ENCODE measurements at regions not wholly inside any gene's neighbourhood (a gene's known extent, or its start where the extent isn't known, plus 50 kb on each side); places are given as distances from the start of the nearest gene placed in this dataset.
A peak's percentile ranks its signal among the peaks of the same experiment; 100 is the strongest.

DNA sequence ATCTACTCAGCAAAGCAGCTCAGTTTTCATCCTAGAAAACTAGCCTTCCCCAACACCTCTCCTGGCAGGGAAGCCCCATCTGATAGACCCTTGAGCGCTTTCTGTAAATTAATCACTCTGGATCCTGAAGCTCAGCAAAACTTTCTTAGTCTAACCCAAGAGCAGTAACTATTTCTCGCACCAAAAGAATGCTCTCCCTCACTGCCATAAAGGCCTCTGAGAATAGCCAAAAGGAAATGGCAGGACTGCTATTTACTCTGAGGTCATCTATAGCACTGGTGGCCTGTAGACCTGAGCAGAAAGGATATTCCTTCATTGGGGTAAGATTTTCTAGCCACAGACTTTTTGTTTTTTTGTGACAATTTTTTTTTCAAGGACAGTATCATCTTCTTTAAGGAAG, 345.8 kb upstream of the ADAMTS9 start:
- Histone ChIP-seq H3K4me3 (ENCODE audit: low read depth, low read length) (no peak overlapping the region), H3K27me3 (ENCODE audit: control insufficient read depth, insufficient read depth, low read length) (no peaks in the 10 kb centered on the region), H3K36me3 (ENCODE audit: control insufficient read depth, insufficient read depth, low read length) (no peaks in the 10 kb centered on the region)
- no peak for DNase-seq (ENCODE audit: low read depth)
- ChIA-PET POLR2A (no interaction called here), CTCF (interaction anchor here (1.0 kb wide), 1 partner anchor 11 kb away, joined by 3 read pairs; no protein-coding TSS in a partner anchor)
- TF ChIP-seq, protein P1, sequence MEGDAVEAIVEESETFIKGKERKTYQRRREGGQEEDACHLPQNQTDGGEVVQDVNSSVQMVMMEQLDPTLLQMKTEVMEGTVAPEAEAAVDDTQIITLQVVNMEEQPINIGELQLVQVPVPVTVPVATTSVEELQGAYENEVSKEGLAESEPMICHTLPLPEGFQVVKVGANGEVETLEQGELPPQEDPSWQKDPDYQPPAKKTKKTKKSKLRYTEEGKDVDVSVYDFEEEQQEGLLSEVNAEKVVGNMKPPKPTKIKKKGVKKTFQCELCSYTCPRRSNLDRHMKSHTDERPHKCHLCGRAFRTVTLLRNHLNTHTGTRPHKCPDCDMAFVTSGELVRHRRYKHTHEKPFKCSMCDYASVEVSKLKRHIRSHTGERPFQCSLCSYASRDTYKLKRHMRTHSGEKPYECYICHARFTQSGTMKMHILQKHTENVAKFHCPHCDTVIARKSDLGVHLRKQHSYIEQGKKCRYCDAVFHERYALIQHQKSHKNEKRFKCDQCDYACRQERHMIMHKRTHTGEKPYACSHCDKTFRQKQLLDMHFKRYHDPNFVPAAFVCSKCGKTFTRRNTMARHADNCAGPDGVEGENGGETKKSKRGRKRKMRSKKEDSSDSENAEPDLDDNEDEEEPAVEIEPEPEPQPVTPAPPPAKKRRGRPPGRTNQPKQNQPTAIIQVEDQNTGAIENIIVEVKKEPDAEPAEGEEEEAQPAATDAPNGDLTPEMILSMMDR (IDR thresholded peaks at IDR 0.05; ENCODE audit: insufficient read depth, low read depth, low read length) = no peak

DNA sequence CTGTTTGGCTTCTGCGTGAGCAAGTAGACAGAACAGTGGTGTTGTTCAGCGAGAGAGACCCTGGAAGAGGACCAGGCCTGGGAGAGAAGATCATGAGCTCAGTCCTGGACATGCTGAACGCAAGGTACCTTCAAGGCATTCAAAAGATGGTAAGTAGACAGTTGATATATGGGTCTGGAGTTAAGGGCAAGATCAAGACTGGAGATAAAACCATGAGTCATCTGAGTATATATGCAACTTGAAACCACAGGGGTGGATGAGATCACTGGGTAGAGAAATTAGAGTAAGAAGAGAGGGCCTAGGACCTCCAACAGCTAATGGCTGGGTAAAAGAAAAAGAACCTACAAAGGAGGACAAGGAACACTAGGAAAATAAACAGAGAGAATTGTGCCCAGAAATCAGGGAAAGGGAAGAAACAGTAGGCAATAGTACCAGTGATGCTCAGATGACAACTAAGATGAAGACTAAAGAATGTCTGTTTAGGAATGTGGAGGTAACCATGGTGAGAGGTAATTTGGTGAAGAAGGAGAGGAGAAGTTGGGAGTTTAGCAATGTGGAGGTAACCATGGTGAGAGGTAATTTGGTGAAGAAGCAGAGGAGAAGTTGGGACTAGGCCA, 343.2 kb upstream of the ADAMTS9 start:
- Histone ChIP-seq H3K27me3 (ENCODE audit: control insufficient read depth, insufficient read depth, low read length) (no peaks in the 10 kb centered on the region), H3K36me3 (ENCODE audit: control insufficient read depth, insufficient read depth, low read length) (no peaks in the 10 kb centered on the region), H3K4me3 (ENCODE audit: low read depth, low read length) (no peak overlapping the region)
- CTCF ChIA-PET = interaction anchor here (0.7 to 1.7 kb wide), 2 partner anchors 10 to 346 kb away, joined by 3 to 5 read pairs; no protein-coding TSS in a partner anchor
- peak; percentile 47 for DNase-seq (ENCODE audit: low read depth)
- TF ChIP-seq, protein P1 (IDR thresholded peaks at IDR 0.05; ENCODE audit: insufficient read depth, low read depth, low read length) = no peak
- POLR2A ChIA-PET = no interaction called here

DNA sequence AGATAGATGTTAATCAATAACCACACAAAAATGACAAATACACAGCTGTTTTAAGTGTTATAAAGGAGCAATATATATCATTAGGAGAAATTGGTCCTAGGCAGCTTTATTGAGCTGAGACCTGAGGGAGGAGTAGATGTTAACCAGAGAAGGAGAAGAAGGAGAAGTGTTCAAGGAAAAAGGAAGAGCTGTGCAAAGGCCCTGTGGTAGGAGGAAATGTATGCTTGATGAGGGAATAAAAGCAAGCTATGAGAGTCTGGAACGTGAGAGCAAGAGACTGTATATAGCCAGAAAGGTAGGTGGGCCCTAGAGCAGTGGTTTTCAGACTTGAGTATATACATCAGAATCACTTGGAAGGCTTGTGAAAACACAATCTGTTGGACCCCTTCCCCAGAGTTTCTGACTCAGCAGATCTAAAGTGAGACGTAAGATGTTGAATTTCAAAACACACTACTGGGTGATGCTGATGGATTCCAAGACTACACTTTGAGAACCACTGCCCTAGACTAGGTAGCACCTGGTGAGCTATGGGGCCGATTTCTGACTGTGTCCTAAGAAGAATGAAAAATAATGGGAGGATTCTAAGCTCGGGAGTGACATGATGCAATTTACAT, 342.3 kb upstream of the ADAMTS9 start:
- Histone ChIP-seq H3K27me3 (ENCODE audit: control insufficient read depth, insufficient read depth, low read length) (no peaks in the 10 kb centered on the region), H3K4me3 (ENCODE audit: low read depth, low read length) (no peak overlapping the region), H3K36me3 (ENCODE audit: control insufficient read depth, insufficient read depth, low read length) (no peaks in the 10 kb centered on the region)
- no peak for DNase-seq (ENCODE audit: low read depth)
- CTCF ChIA-PET = interaction anchor here (1.7 kb wide), 1 partner anchor 9 kb away, joined by 5 read pairs; no protein-coding TSS in a partner anchor
- TF ChIP-seq, protein P1 (IDR thresholded peaks at IDR 0.05; ENCODE audit: insufficient read depth, low read depth, low read length) = no peak
- POLR2A ChIA-PET = no interaction called here

DNA sequence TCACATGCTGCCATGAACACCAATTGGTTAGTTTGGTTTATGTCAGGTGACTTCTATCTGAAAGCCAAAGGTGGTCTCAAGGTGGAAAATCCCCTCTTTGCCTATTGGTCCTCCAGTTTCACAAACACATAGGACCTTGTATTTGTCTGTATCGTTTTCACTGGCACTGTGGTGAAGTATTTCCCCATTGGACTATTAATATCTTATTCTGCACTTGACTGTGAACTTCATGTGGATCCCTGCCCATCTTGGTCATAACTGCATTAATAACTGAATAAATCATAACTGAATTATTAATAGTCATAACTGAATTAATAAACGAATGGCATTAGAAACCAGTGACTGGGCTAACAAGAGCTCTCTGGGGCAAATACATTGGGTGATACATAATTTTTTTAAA, 341.3 kb upstream of the ADAMTS9 start:
- POLR2A ChIA-PET = no interaction called here
- Histone ChIP-seq H3K36me3 (ENCODE audit: control insufficient read depth, insufficient read depth, low read length) (no peaks in the 10 kb centered on the region), H3K4me3 (ENCODE audit: low read depth, low read length) (no peak overlapping the region), H3K27me3 (ENCODE audit: control insufficient read depth, insufficient read depth, low read length) (no peaks in the 10 kb centered on the region)
- TF ChIP-seq, protein P1 (IDR thresholded peaks at IDR 0.05; ENCODE audit: insufficient read depth, low read depth, low read length) = no peak
- CTCF ChIA-PET = no interaction called here
- DNase-seq (ENCODE audit: low read depth) = no peak

DNA sequence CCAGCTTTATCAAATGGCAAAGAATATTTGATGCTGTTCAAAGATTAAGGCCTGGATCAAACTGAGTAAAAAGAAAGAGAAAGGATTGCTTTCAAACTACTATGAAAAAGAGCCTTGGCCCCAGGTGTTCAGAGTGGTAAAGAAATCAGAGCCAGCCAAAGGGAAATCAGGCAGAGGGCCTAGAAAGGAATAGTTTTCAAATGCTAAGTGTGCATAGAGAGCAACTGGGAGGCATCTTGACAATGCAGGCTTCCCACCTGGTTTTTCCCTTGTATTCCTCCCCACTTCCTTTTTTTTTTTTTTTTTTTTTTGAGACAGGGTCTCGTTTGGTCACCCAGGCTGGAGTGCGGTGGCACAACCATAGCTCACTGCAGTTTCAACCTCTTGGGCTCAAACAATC, 340.2 kb upstream of the ADAMTS9 start:
- TF ChIP-seq, protein P1 (IDR thresholded peaks at IDR 0.05; ENCODE audit: insufficient read depth, low read depth, low read length) = no peak
- POLR2A ChIA-PET = interaction anchor here (0.7 to 1.2 kb wide), 2 partner anchors 21 to 58 kb away, joined by 3 to 6 read pairs; no protein-coding TSS in a partner anchor
- no peak for DNase-seq (ENCODE audit: low read depth)
- no peak overlapping the region for H3K4me3 ChIP-seq (ENCODE audit: low read depth, low read length)
- CTCF ChIA-PET = no interaction called here
- no peaks in the 10 kb centered on the region for H3K36me3 ChIP-seq (ENCODE audit: control insufficient read depth, insufficient read depth, low read length)
- H3K27me3 ChIP-seq (ENCODE audit: control insufficient read depth, insufficient read depth, low read length) = no peaks in the 10 kb centered on the region

Data from BJ (cell line).